Superior temporal gyrus (tissue), 1 donor: ENCODE measurements at regions not wholly inside any gene's neighbourhood (a gene's known extent, or its start where the extent isn't known, plus 50 kb on each side); places are given as distances from the start of the nearest gene placed in this dataset.
"Not testable (repeated sequence)": the region's sequence is repeated elsewhere in the genome, so short reads cannot be mapped to it uniquely, and the experiment has no call there.

Source experiments
- DNase-seq: peaks from one replicate; pipeline ENCODE4 v3.0.0-alpha.2; 2016; ENCODE audit errors: extremely low spot score

GRCh38 chr4:100644150-100644549 lies 126.3 kb upstream of the EMCN start:
- peak; percentile 54 for DNase-seq

- DNase-seq: no peak
Measured at GRCh38 chr4:100641336-100641735, 123.5 kb upstream of the EMCN start.

GRCh38 chr4:100635899-100636298 lies 118.1 kb upstream of the EMCN start:
- no peak for DNase-seq

- no peak for DNase-seq
Measured at GRCh38 chr4:100633269-100633668, 115.4 kb upstream of the EMCN start.

- no peak for DNase-seq
Measured at GRCh38 chr4:100632163-100632562, 114.3 kb upstream of the EMCN start.

- no peak for DNase-seq
Measured at GRCh38 chr4:100631281-100631968, 113.6 kb upstream of the EMCN start.

GRCh38 chr4:100630341-100630740 lies 112.5 kb upstream of the EMCN start:
- DNase-seq: no peak

- DNase-seq: no peak
Measured at GRCh38 chr4:100609810-100610209, 92.0 kb upstream of the EMCN start.

GRCh38 chr4:100608651-100609050 lies 90.8 kb upstream of the EMCN start:
- not testable (repeated sequence) for DNase-seq

- DNase-seq: no peak
Measured at GRCh38 chr4:100605144-100605543, 87.3 kb upstream of the EMCN start.

GRCh38 chr4:100593935-100594334 lies 76.1 kb upstream of the EMCN start:
- no peak for DNase-seq

- DNase-seq: no peak
Measured at GRCh38 chr4:100591161-100591876, 73.5 kb upstream of the EMCN start.

- DNase-seq: peak; percentile 34
Measured at GRCh38 chr4:100590325-100590724, 72.5 kb upstream of the EMCN start.

- no peak for DNase-seq
Measured at GRCh38 chr4:100588076-100588475, 70.3 kb upstream of the EMCN start.

- DNase-seq: no peak
Measured at GRCh38 chr4:100582146-100582545, 64.3 kb upstream of the EMCN start.

- peak; percentile 47 for DNase-seq
Measured at GRCh38 chr4:100581337-100581736, 63.5 kb upstream of the EMCN start.

GRCh38 chr4:100576570-100576969 lies 58.7 kb upstream of the EMCN start:
- DNase-seq: no peak

GRCh38 chr4:100574607-100575006 lies 56.8 kb upstream of the EMCN start:
- DNase-seq: peak; percentile 57

- DNase-seq: no peak
Measured at GRCh38 chr4:100569196-100569595, 51.4 kb upstream of the EMCN start.
